ENCODE measurements at regions not wholly inside any gene's neighbourhood (a gene's known extent, or its start where the extent isn't known, plus 50 kb on each side); places are given as distances from the start of the nearest gene placed in this dataset.

DNA sequence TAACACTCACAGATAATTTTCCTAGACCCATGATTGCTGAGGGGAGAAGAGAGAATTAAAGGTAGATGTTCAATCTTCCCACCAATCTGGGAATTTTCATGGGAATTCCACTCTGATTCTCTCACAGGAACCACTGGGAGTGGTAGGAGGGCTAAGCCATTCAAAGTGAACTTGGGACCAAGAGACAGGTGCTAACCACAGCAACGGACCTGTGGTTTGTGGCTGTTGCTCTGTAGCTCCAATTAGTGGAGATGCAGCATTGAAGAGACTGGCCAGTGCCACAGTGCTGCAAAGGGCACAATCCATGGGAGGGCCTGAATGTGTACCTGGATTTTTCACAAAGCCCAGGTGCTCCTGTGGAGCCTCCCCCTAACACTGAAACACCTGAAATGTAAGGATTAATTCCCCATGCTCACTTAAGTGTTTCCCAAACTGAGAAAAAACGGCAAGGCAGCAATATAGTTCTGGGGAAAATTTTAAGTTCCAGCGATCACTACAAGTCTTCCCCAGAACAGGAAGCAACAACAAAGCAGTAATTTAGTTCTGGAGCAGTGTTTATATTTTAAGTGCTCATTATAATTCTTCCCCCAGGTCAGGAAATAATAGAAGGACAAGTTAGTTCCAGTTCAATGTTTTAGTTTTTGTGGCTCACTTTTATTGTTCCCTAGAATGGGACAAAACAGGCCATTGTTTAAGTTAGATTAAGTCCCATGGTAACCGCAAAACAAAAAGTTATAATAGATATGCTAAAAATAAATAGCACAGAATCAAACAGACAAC lies 1045.8 kb downstream of the CNTNAP5 start:
- Histone ChIP-seq H3K4me2 (no peak overlapping the region), H3K4me3 (no peak overlapping the region), H3K4me1 (replicated peaks; ENCODE audit: insufficient read depth) (no peaks in the 10 kb centered on the region), H3F3A (ENCODE audit: insufficient read depth, low read depth) (no peaks in the 10 kb centered on the region), H3K36me3 (ENCODE audit: low read depth) (no peaks in the 10 kb centered on the region), H3K79me2 (ENCODE audit: low read depth) (no peaks in the 10 kb centered on the region), H2AFZ (peak overlapping the region; percentile 42; the same call in 1 of the 2 replicates), H3K27me3 (ENCODE audit: insufficient read depth, low read depth) (no peaks in the 10 kb centered on the region), H3K9me3 (ENCODE audit: insufficient read depth, low read depth) (no peaks in the 10 kb centered on the region; the same call in 1 of the 2 replicates), H3K9me2 (ENCODE audit: insufficient read depth) (peaks cover 5% of the 10 kb centered on the region; the same call in 1 of the 2 replicates), H4K20me1 (ENCODE audit: insufficient read depth) (no peaks in the 10 kb centered on the region), H3K27ac (no peak overlapping the region)
- CTCF ChIA-PET: no interaction called here
- no TSS peak for BruUV-seq (replicated peaks)
- no peak for DNase-seq
- POLR2A ChIA-PET (ENCODE audit: unreplicated experiment): no interaction called here
- intact Hi-C loops (cut with micrococcal nuclease; ENCODE audit: unreplicated experiment): no loop called here
- TF ChIP-seq EZH2 (IDR thresholded peaks at IDR 0.05; ENCODE audit: low read depth) (no peak), CTCF (conservative IDR thresholded peaks at IDR 0.05) (no peak)

DNA sequence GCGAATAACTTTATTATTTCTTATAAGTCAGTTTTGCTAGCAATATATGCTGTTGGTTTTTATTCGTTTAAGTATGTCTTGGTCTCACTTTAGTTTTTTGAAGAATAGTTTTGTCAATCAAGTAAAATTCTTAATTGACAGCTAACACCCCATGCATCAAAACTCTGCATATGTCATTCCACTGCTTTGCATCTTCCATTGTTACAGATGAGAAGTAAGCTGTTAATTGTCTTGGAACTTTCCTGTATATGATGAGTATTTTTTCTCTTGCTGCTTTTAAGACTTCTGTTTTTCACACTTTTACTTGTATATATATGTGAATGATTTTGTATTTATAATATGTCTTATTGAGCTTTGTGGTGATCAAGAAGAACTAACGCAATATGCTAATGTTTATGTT lies 1048.4 kb downstream of the CNTNAP5 start:
- no peaks in the 10 kb centered on the region; the same call in 1 of the 2 replicates for H3K9me3 ChIP-seq (ENCODE audit: insufficient read depth, low read depth)
- H2AFZ ChIP-seq: no peak overlapping the region
- DNase-seq: no peak
- peaks cover 5% of the 10 kb centered on the region; the same call in 1 of the 2 replicates for H3K9me2 ChIP-seq (ENCODE audit: insufficient read depth)
- intact Hi-C loops (cut with micrococcal nuclease; ENCODE audit: unreplicated experiment): no loop called here
- H3K27me3 ChIP-seq (ENCODE audit: insufficient read depth, low read depth): no peaks in the 10 kb centered on the region
- H3K4me3 ChIP-seq: no peak overlapping the region
- ChIA-PET POLR2A (ENCODE audit: unreplicated experiment) (no interaction called here), CTCF (no interaction called here)
- TF ChIP-seq EZH2 (IDR thresholded peaks at IDR 0.05; ENCODE audit: low read depth) (no peak), CTCF (conservative IDR thresholded peaks at IDR 0.05) (no peak)
- no peaks in the 10 kb centered on the region for H3F3A ChIP-seq (ENCODE audit: insufficient read depth, low read depth)
- no TSS peak for BruUV-seq (replicated peaks)
- H3K4me2 ChIP-seq: no peak overlapping the region
- no peaks in the 10 kb centered on the region for H4K20me1 ChIP-seq (ENCODE audit: insufficient read depth)
- H3K27ac ChIP-seq: no peak overlapping the region
- no peaks in the 10 kb centered on the region for H3K36me3 ChIP-seq (ENCODE audit: low read depth)
- no peaks in the 10 kb centered on the region for H3K79me2 ChIP-seq (ENCODE audit: low read depth)
- no peaks in the 10 kb centered on the region for H3K4me1 ChIP-seq (replicated peaks; ENCODE audit: insufficient read depth)

- TF ChIP-seq EZH2 (IDR thresholded peaks at IDR 0.05; ENCODE audit: low read depth) (no peak), CTCF (conservative IDR thresholded peaks at IDR 0.05) (no peak)
- H3K27ac ChIP-seq: no peak overlapping the region
- no TSS peak for BruUV-seq (replicated peaks)
- no peak overlapping the region for H2AFZ ChIP-seq
- H3K79me2 ChIP-seq (ENCODE audit: low read depth): no peaks in the 10 kb centered on the region
- H3K4me3 ChIP-seq: no peak overlapping the region
- H3K27me3 ChIP-seq (ENCODE audit: insufficient read depth, low read depth): no peaks in the 10 kb centered on the region
- no peaks in the 10 kb centered on the region for H3K9me2 ChIP-seq (ENCODE audit: insufficient read depth)
- POLR2A ChIA-PET (ENCODE audit: unreplicated experiment): no interaction called here
- H3K4me2 ChIP-seq: no peak overlapping the region
- H3K4me1 ChIP-seq (replicated peaks; ENCODE audit: insufficient read depth): no peaks in the 10 kb centered on the region
- H4K20me1 ChIP-seq (ENCODE audit: insufficient read depth): no peaks in the 10 kb centered on the region
- CTCF ChIA-PET: no interaction called here
- no peak for DNase-seq
- intact Hi-C loops (cut with micrococcal nuclease; ENCODE audit: unreplicated experiment): no loop called here
- H3K36me3 ChIP-seq (ENCODE audit: low read depth): no peaks in the 10 kb centered on the region
- H3F3A ChIP-seq (ENCODE audit: insufficient read depth, low read depth): no peaks in the 10 kb centered on the region
- no peaks in the 10 kb centered on the region for H3K9me3 ChIP-seq (ENCODE audit: insufficient read depth, low read depth)
Observed at GRCh38 chr2:125085904-125086303, 1060.8 kb downstream of the CNTNAP5 start.

All from PC-9 (cell line).